HepG2 (cell line): ENCODE measurements at regions not wholly inside any gene's neighbourhood (a gene's known extent, or its start where the extent isn't known, plus 50 kb on each side); places are given as distances from the start of the nearest gene placed in this dataset.

Experiments
- ATAC-seq: fragments of 200-7000 bp; cut with Tn5 transposase; 3 replicates; pipeline ENCODE4 v1.9.1; 2020; ENCODE audit warnings: mild to moderate bottlenecking, moderate library complexity
- BruUV-seq: library from RNA; stranded (reverse); fragments of 400-500 nt; replicated peaks from 2 replicates; lab custom pipeline; 2021; lab: Mats Ljungman, UMichigan
- CTCF ChIA-PET: fragments of 300-600 bp; formaldehyde crosslinking; extraction: SDS; loops from one replicate; lab custom pipeline; 2021; ENCODE audit warnings: low total read pairs, inconsistent platforms, low intra/inter-chr PET ratio; lab: Yijun Ruan, JAX
- POLR2A ChIA-PET: fragments of 350-600 bp; sonication (Branson Sonifier 250); formaldehyde crosslinking; loops from one replicate; lab custom pipeline; 2020; ENCODE audit warnings: antibody characterized with exemption, inconsistent platforms; lab: Yijun Ruan, JAX
- DNase-seq: peaks from one replicate; pipeline ENCODE4 v3.0.0-alpha.2; 2015; ENCODE audit warnings: low spot score
- FAIRE-seq: peaks from 3 replicates; lab custom pipeline; 2011; peaks lifted over from hg19 to GRCh38; lab: Jason Lieb, UNC
- H2AFZ ChIP-seq: one replicate; pipeline ENCODE4 v1.6.1; 2011; ENCODE audit warnings: low read length, inconsistent platforms
- H3K27ac ChIP-seq: fragments of 300-600 bp; 3 replicates; pipeline ENCODE4 v1.8.0; 2011; ENCODE audit warnings: mixed run types, mild to moderate bottlenecking, mixed read lengths, low read length, inconsistent platforms; ENCODE audit not compliant: insufficient read depth; ENCODE audit errors: extremely low read length
- H3K27me3 ChIP-seq, 2 experiments: fragments of 200-600 bp in 1 of 2; 2 replicates in 1 of 2; 3 replicates in 1 of 2; pipeline versions ENCODE4 v1.6.0 to v1.8.0; 2011; ENCODE audit warnings: low read length in 2 of 2, mild to moderate bottlenecking in 2 of 2, moderate library complexity in 2 of 2, inconsistent platforms in 1 of 2; ENCODE audit not compliant: insufficient read depth in 2 of 2, control insufficient read depth in 1 of 2
- H3K36me3 ChIP-seq, 2 experiments: fragments of 200-600 bp in 1 of 2; replicated peaks in 1 of 2; 2 replicates in 1 of 2; 3 replicates in 1 of 2; pipeline versions ENCODE4 v1.5.1 to v1.8.0; 2011; ENCODE audit warnings: low read length in 2 of 2, inconsistent platforms in 1 of 2; ENCODE audit not compliant: insufficient read depth in 2 of 2, control insufficient read depth in 1 of 2
- H3K4me1 ChIP-seq: 2 replicates; pipeline ENCODE4 v1.5.1; 2012; ENCODE audit warnings: low read length, inconsistent platforms; ENCODE audit not compliant: insufficient read depth
- H3K4me2 ChIP-seq: 2 replicates; pipeline ENCODE4 v1.6.0; 2011; ENCODE audit warnings: low read depth, low read length, inconsistent platforms
- H3K4me3 ChIP-seq, 3 experiments: fragments of 200-600 bp in 1 of 3; sonication (generic), shearing (Covaris generic) in 1 of 3; replicated peaks in 1 of 3; 2 replicates each; pipeline ENCODE4 v1.5.1; 2011 to 2016; ENCODE audit warnings: low read length in 3 of 3, inconsistent platforms in 2 of 3, low read depth in 2 of 3, mild to moderate bottlenecking in 2 of 3, control low read depth in 1 of 3, mixed read lengths in 1 of 3; ENCODE audit not compliant: insufficient read depth in 1 of 3
- H3K79me2 ChIP-seq: one replicate; pipeline ENCODE4 v1.6.1; 2011; ENCODE audit warnings: low read length, inconsistent platforms; ENCODE audit not compliant: insufficient read depth
- H3K9ac ChIP-seq: 2 replicates; pipeline ENCODE4 v1.6.0; 2011; ENCODE audit warnings: mild to moderate bottlenecking, low read depth, low read length, inconsistent platforms; ENCODE audit not compliant: insufficient read depth
- H3K9me3 ChIP-seq: 2 replicates; pipeline ENCODE4 v1.5.1; 2012; ENCODE audit warnings: mild to moderate bottlenecking, low read length
- H4K20me1 ChIP-seq: 2 replicates; pipeline ENCODE4 v1.6.0; 2011; ENCODE audit warnings: inconsistent platforms, mild to moderate bottlenecking, low read length, moderate library complexity; ENCODE audit not compliant: insufficient read depth
- DPF2 ChIP-seq: sonication (generic); formaldehyde crosslinking; IDR thresholded peaks from 2 replicates; pipeline ENCODE4 v1.4.0; 2020; ENCODE audit warnings: mild to moderate bottlenecking, low read depth, missing genetic modification reagents, borderline replicate concordance
- ETV6 ChIP-seq: sonication (generic); formaldehyde crosslinking; conservative IDR thresholded peaks from 2 replicates; pipeline ENCODE4 v1.4.0; 2020; ENCODE audit warnings: missing genetic modification reagents
- GTF2F1 ChIP-seq: fragments of 150-350 bp; IDR thresholded peaks from 2 replicates; pipeline ENCODE4 v1.6.1; 2014; ENCODE audit warnings: low read length
- GTF3A ChIP-seq: sonication (generic); formaldehyde crosslinking; conservative IDR thresholded peaks from 2 replicates; pipeline ENCODE4 v1.4.0; 2020; ENCODE audit warnings: mild to moderate bottlenecking, missing genetic modification reagents
- HHEX ChIP-seq: IDR thresholded peaks from 2 replicates; pipeline ENCODE4 v1.6.1; 2016; ENCODE audit warnings: control low read depth
- HOXD1 ChIP-seq: sonication (generic); formaldehyde crosslinking; IDR thresholded peaks from 2 replicates; pipeline ENCODE4 v1.5.0; 2020; ENCODE audit warnings: missing genetic modification reagents
- IRF2 ChIP-seq: IDR thresholded peaks from 2 replicates; pipeline ENCODE4 v1.6.1; 2018; ENCODE audit warnings: missing genetic modification reagents, missing compliant biosample characterization
- IRX3 ChIP-seq: sonication (generic); formaldehyde crosslinking; IDR thresholded peaks from 2 replicates; pipeline ENCODE4 v1.8.1; 2023; ENCODE audit warnings: mild to moderate bottlenecking, low read depth, missing genetic modification reagents, borderline replicate concordance
- KLF6 ChIP-seq: IDR thresholded peaks from 2 replicates; pipeline ENCODE4 v1.8.0; 2016; ENCODE audit warnings: missing biosample characterization, missing genetic modification reagents
- NPAS2 ChIP-seq: sonication (generic); formaldehyde crosslinking; IDR thresholded peaks from 2 replicates; pipeline ENCODE4 v1.8.0; 2022; ENCODE audit warnings: mild to moderate bottlenecking, missing genetic modification reagents, borderline replicate concordance
- TOE1 ChIP-seq: sonication (generic); formaldehyde crosslinking; IDR thresholded peaks from 2 replicates; pipeline ENCODE4 v1.4.0; 2020; ENCODE audit warnings: mild to moderate bottlenecking, missing genetic modification reagents
- YY1 ChIP-seq: IDR thresholded peaks from 2 replicates; pipeline ENCODE4 v1.6.1; 2011; ENCODE audit warnings: low read length, low read depth, moderate library complexity, mild to moderate bottlenecking; ENCODE audit not compliant: insufficient read depth, insufficient replicate concordance
- ZC3H4 ChIP-seq: sonication (generic); formaldehyde crosslinking; IDR thresholded peaks from 2 replicates; pipeline ENCODE4 v1.4.0; 2020; ENCODE audit warnings: missing genetic modification reagents, borderline replicate concordance
- ZFP82 ChIP-seq: sonication (generic); formaldehyde crosslinking; IDR thresholded peaks from 2 replicates; pipeline ENCODE4 v1.5.1; 2020; ENCODE audit warnings: mild to moderate bottlenecking, missing genetic modification reagents, borderline replicate concordance
- ZFP90 ChIP-seq: sonication (generic); formaldehyde crosslinking; IDR thresholded peaks from 2 replicates; pipeline ENCODE4 v1.8.0; 2022; ENCODE audit warnings: missing genetic modification reagents, mild to moderate bottlenecking, inconsistent platforms, borderline replicate concordance
- ZNF747 ChIP-seq: sonication (generic); formaldehyde crosslinking; IDR thresholded peaks from 2 replicates; pipeline ENCODE4 v1.8.1; 2023; ENCODE audit warnings: missing genetic modification reagents, mild to moderate bottlenecking, borderline replicate concordance
- WGBS: methylation state at CpG from one replicate; pipeline ENCODE4 v1.1.6; 2017; ENCODE audit warnings: low lambda C conversion rate; 5-methylcytosine and 5-hydroxymethylcytosine counted together
- in situ Hi-C: cut with HindIII; loops from 2 replicates; pipeline ENCODE4 v1.10.0; 2017; ENCODE audit warnings: low pct_unique_long_range_greater_than_20kb; ENCODE audit not compliant: extremely low pct_ligation_motif_present
- intact Hi-C: fragments of 100-400 bp; cut with micrococcal nuclease; formaldehyde crosslinking; loops from one replicate; pipeline ENCODE4 v1.10.0; 2022; ENCODE audit not compliant: unreplicated experiment
- TF ChIP-seq, protein P1 (sequence below): sonication (generic); formaldehyde crosslinking; IDR thresholded peaks from 2 replicates; pipeline ENCODE4 v1.9.0; 2021; ENCODE audit warnings: missing genetic modification reagents, borderline replicate concordance
- TF ChIP-seq, protein P2 (sequence below): sonication (generic); formaldehyde crosslinking; IDR thresholded peaks from 2 replicates; pipeline ENCODE4 v1.5.0; 2020; ENCODE audit warnings: missing genetic modification reagents
- TF ChIP-seq, protein P3 (sequence below): sonication (generic); formaldehyde crosslinking; IDR thresholded peaks from 2 replicates; pipeline ENCODE4 v1.5.1; 2020; ENCODE audit warnings: missing genetic modification reagents, mild to moderate bottlenecking, borderline replicate concordance

DNA sequence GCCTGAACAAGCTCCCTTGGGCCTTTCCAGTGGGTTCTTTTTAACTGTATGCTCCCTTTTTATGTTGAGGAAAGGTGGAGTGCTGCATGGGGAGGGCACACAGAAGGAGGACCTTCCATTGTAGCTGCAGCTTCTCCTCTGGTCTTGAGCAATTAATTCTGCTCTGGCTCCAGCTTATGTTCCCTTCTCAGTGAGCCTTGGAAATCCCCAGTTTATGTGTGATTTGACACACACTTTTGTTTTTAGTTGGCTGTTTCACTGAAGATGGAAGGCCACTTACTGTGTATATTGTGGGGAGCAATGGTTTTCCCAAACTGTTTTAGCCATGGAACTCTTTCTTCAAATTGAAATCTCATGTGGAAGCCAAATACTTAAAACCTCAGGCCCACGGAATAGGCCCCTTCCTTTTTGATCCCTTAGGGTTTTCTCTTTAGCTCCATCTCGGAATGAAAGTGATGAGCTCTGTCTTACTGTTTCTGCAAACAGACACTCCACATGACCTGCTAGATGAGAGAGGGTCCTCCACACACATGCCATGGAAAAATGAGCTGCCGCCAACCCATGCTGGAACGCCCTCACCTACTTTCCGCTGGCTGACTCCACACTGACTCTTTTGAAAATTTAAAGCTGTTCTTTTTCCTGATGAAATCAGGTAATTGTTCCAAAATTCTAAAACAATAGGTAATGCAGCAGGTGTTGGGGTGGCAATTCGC lies 280.9 kb upstream of the SIX2 start (continued):
- no peak for TF ChIP-seq ZC3H4 (CRISPR knock-in tag)
- TF ChIP-seq GTF2F1, result no peak
- no peak for TF ChIP-seq KLF6 (CRISPR knock-in tag)
- TF ChIP-seq IRX3 (CRISPR knock-in tag), result no peak
- no peak for TF ChIP-seq HOXD1 (CRISPR knock-in tag)
- TF ChIP-seq ETV6 (CRISPR knock-in tag), result no peak
- TF ChIP-seq, protein P1, sequence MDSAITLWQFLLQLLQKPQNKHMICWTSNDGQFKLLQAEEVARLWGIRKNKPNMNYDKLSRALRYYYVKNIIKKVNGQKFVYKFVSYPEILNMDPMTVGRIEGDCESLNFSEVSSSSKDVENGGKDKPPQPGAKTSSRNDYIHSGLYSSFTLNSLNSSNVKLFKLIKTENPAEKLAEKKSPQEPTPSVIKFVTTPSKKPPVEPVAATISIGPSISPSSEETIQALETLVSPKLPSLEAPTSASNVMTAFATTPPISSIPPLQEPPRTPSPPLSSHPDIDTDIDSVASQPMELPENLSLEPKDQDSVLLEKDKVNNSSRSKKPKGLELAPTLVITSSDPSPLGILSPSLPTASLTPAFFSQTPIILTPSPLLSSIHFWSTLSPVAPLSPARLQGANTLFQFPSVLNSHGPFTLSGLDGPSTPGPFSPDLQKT (CRISPR knock-in tag), result no peak
- no peak for TF ChIP-seq NPAS2
- no peak for TF ChIP-seq YY1

DNA sequence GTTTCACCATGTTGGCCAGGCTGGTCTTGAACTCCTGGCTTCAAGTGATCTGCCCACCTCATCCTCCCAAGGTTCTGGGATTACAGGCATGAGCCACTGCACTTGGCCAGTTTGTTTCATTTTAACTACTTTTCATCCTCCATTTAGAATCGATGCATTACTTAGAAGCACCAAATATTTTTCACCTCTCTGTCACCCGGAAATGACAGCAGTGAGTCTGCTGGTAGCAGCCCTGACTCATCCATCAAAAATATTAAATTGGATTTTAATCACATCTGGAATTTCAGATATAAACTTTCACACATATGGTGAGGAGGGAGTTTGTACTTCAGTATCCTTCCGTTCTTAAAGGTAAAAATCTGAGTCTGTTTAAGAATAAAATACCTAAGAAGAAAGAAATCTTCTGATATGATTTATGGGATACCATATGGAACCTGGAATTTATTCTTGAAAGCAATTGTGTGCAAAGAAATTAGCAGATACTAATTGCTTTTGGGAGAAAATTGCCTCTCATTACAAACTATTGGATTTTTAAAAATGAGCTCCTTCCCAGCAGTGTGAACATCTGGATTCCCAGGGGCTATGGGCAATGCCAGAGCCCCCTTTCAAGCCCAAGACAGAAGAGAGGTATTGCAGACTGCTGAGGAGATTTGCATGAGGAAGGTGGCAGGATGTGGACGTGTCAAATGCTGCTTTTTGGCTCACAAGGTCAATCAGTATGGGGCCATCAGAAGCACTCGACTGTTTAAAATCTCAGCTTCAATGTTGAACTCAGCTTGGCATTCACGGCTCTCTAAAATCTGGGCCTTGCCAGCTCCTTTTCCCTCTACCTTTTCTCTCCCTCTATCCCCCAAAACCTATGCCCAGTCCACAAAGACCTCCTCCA lies 279.5 kb upstream of the SIX2 start:
- intact Hi-C loops (no loop called here), in situ Hi-C loops (no loop called here)
- Histone ChIP-seq H3K4me3 (no peak overlapping the region), H3K27me3 (peaks cover 0 to 65% of the 10 kb centered on the region in 2 experiments; a peak in 4 of 5 replicates), H3K79me2 (no peaks in the 10 kb centered on the region), H3K4me2 (no peak overlapping the region), H3K4me1 (no peaks in the 10 kb centered on the region), H2AFZ (no peak overlapping the region), H3K36me3 (no peaks in the 10 kb centered on the region), H4K20me1 (no peaks in the 10 kb centered on the region), H3K9me3 (no peaks in the 10 kb centered on the region), H3K9ac (no peak overlapping the region), H3K27ac (no peak overlapping the region)
- BruUV-seq, result no TSS peak
- 52% methylated on average over 6 of the region's 6 CpGs for WGBS
- ChIA-PET CTCF (no interaction called here), POLR2A (no interaction called here)
- ATAC-seq (no peak), FAIRE-seq (no peak), DNase-seq (no peak)
- no peak for TF ChIP-seq ZFP90 (CRISPR knock-in tag)
- no peak for TF ChIP-seq DPF2 (CRISPR knock-in tag)
- TF ChIP-seq IRF2 (CRISPR knock-in tag), result no peak
- TF ChIP-seq, protein P2, sequence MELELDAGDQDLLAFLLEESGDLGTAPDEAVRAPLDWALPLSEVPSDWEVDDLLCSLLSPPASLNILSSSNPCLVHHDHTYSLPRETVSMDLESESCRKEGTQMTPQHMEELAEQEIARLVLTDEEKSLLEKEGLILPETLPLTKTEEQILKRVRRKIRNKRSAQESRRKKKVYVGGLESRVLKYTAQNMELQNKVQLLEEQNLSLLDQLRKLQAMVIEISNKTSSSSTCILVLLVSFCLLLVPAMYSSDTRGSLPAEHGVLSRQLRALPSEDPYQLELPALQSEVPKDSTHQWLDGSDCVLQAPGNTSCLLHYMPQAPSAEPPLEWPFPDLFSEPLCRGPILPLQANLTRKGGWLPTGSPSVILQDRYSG (CRISPR knock-in tag), result no peak
- no peak for TF ChIP-seq TOE1
- TF ChIP-seq GTF3A (CRISPR knock-in tag), result no peak
- TF ChIP-seq, protein P3, sequence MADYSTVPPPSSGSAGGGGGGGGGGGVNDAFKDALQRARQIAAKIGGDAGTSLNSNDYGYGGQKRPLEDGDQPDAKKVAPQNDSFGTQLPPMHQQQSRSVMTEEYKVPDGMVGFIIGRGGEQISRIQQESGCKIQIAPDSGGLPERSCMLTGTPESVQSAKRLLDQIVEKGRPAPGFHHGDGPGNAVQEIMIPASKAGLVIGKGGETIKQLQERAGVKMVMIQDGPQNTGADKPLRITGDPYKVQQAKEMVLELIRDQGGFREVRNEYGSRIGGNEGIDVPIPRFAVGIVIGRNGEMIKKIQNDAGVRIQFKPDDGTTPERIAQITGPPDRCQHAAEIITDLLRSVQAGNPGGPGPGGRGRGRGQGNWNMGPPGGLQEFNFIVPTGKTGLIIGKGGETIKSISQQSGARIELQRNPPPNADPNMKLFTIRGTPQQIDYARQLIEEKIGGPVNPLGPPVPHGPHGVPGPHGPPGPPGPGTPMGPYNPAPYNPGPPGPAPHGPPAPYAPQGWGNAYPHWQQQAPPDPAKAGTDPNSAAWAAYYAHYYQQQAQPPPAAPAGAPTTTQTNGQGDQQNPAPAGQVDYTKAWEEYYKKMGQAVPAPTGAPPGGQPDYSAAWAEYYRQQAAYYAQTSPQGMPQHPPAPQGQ (CRISPR knock-in tag), result no peak
- TF ChIP-seq HHEX, result no peak
- TF ChIP-seq ZNF747 (CRISPR knock-in tag), result no peak
- TF ChIP-seq ZFP82, result no peak
